ENCODE measurements at regions not wholly inside any gene's neighbourhood (a gene's known extent, or its start where the extent isn't known, plus 50 kb on each side); places are given as distances from the start of the nearest gene placed in this dataset.
"Not testable (repeated sequence)": the region's sequence is repeated elsewhere in the genome, so short reads cannot be mapped to it uniquely, and the experiment has no call there.

GRCh38 chr5:174895360-174895759, 171.0 kb downstream of the MSX2 start:
- peaks cover 3% of the 10 kb centered on the region; the same call in 1 of the 2 replicates for H3K4me1 ChIP-seq (ENCODE audit: insufficient read depth, low read length)
- H3K27ac ChIP-seq (ENCODE audit: low read length) = no peak overlapping the region
- no peak overlapping the region for H3K4me3 ChIP-seq (ENCODE audit: low read length)

DNA sequence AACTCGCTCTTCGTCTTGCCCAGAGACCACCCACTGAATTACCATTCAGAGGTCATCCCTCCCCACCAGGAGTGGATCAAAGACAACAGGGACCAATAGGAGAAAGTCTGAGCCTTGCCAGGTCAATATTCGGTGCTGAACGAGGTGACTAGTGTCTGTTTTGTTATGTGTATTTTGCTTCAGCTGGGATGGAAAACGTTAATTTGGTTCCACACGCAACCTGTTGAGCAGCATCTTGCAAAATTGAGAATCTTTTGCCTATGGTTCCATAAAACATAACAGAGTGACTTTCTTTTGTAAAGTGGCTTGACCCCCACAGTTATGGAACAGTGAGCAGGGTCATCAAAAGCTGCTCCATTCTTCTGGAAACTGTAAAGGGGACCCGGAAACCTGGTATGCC, 168.4 kb downstream of the MSX2 start:
- H3K27me3 ChIP-seq (ENCODE audit: insufficient read depth, low read length) = no peaks in the 10 kb centered on the region

More at GRCh38 chr5:174895360-174895759, 171.0 kb downstream of the MSX2 start:
- Histone ChIP-seq H3K9ac (ENCODE audit: low read depth, low read length) (no peak overlapping the region), H3K36me3 (ENCODE audit: insufficient read depth, low read depth, low read length) (no peaks in the 10 kb centered on the region), H3K27me3 (ENCODE audit: insufficient read depth, low read length) (no peaks in the 10 kb centered on the region), H3K9me3 (ENCODE audit: insufficient read depth, low read depth, low read length) (no peaks in the 10 kb centered on the region)

GRCh38 chr5:174880412-174881200, 156.2 kb downstream of the MSX2 start:
- not testable (repeated sequence) for H3K9me3 ChIP-seq (ENCODE audit: insufficient read depth, low read depth, low read length); H3K27ac ChIP-seq (ENCODE audit: low read length); H3K9ac ChIP-seq (ENCODE audit: low read depth, low read length); H3K36me3 ChIP-seq (ENCODE audit: insufficient read depth, low read depth, low read length); H3K4me3 ChIP-seq (ENCODE audit: low read length); H3K4me1 ChIP-seq (ENCODE audit: insufficient read depth, low read length); H3K27me3 ChIP-seq (ENCODE audit: insufficient read depth, low read length)

More for the DNA sequence above, 168.4 kb downstream of the MSX2 start:
- Histone ChIP-seq H3K4me1 (ENCODE audit: insufficient read depth, low read length) (peaks cover 3% of the 10 kb centered on the region; the same call in 1 of the 2 replicates), H3K9me3 (ENCODE audit: insufficient read depth, low read depth, low read length) (no peaks in the 10 kb centered on the region), H3K27ac (ENCODE audit: low read length) (no peak overlapping the region), H3K4me3 (ENCODE audit: low read length) (no peak overlapping the region), H3K36me3 (ENCODE audit: insufficient read depth, low read depth, low read length) (no peaks in the 10 kb centered on the region), H3K9ac (ENCODE audit: low read depth, low read length) (no peak overlapping the region)

- no peaks in the 10 kb centered on the region for H3K27me3 ChIP-seq (ENCODE audit: insufficient read depth, low read length)
- no peaks in the 10 kb centered on the region for H3K4me1 ChIP-seq (ENCODE audit: insufficient read depth, low read length)
- no peak overlapping the region for H3K4me3 ChIP-seq (ENCODE audit: low read length)
- no peaks in the 10 kb centered on the region for H3K9me3 ChIP-seq (ENCODE audit: insufficient read depth, low read depth, low read length)
- no peak overlapping the region for H3K9ac ChIP-seq (ENCODE audit: low read depth, low read length)
- no peak overlapping the region for H3K27ac ChIP-seq (ENCODE audit: low read length)
- H3K36me3 ChIP-seq (ENCODE audit: insufficient read depth, low read depth, low read length) = no peaks in the 10 kb centered on the region
These were observed 153.6 kb downstream of the MSX2 start for GRCh38 chr5:174877987-174878386.

GRCh38 chr5:174872271-174872670, 147.9 kb downstream of the MSX2 start:
- H3K4me1 ChIP-seq (ENCODE audit: insufficient read depth, low read length) = no peaks in the 10 kb centered on the region
- no peak overlapping the region for H3K9ac ChIP-seq (ENCODE audit: low read depth, low read length)
- no peaks in the 10 kb centered on the region for H3K9me3 ChIP-seq (ENCODE audit: insufficient read depth, low read depth, low read length)
- no peak overlapping the region for H3K27ac ChIP-seq (ENCODE audit: low read length)
- H3K27me3 ChIP-seq (ENCODE audit: insufficient read depth, low read length) = no peaks in the 10 kb centered on the region
- no peaks in the 10 kb centered on the region for H3K36me3 ChIP-seq (ENCODE audit: insufficient read depth, low read depth, low read length)
- H3K4me3 ChIP-seq (ENCODE audit: low read length) = no peak overlapping the region

DNA sequence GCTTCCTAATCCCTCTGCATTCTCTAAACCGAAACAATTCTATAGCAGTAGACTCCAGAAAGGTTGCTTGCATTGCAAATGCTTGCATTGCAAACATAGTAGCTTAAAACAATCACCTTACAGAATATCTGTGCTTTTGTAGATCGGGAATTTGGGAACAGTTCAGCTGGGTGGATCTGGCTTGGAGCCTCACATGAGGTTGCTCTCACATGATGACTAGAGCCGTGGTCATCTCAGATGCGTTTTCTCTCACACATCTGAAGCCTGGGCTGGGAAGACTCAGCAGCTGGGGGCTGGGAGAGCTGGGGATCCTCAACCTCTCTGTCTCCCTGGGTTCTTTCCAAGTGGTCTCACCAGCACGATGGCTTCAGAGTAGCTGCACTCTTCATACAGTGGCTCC, 127.8 kb downstream of the MSX2 start:
- Histone ChIP-seq H3K4me1 (ENCODE audit: insufficient read depth, low read length) (no peaks in the 10 kb centered on the region), H3K27me3 (ENCODE audit: insufficient read depth, low read length) (no peaks in the 10 kb centered on the region), H3K9ac (ENCODE audit: low read depth, low read length) (no peak overlapping the region), H3K36me3 (ENCODE audit: insufficient read depth, low read depth, low read length) (no peaks in the 10 kb centered on the region), H3K4me3 (ENCODE audit: low read length) (no peak overlapping the region), H3K9me3 (ENCODE audit: insufficient read depth, low read depth, low read length) (no peaks in the 10 kb centered on the region), H3K27ac (ENCODE audit: low read length) (no peak overlapping the region)

DNA sequence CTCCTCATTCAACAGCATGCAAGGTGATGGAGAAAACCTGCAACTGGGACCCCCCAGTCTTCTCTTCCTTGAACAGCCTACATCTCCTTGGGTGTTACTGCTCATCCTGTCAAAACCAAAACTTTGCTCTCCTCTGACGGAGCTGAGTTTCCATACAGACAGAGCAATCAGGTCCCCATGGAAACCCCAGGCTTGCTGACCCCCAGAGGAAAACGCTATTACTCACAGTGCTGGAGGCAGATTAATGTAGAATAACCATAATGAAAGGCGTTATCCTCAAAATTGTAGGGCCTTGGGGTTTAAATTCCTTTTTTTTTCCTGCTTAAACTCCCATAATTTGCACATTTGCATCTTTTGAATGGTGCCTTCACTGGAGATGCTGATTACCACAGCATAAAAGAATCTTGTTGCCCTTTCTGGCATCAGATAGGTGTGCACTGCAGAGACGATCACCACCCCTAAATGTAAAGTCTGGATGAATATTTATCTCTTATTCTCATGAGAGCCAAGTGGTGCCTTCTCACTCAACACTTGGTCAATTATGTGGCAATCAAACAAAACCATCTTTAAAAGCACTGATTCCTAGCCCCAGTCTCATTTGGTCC, 126.3 kb downstream of the MSX2 start:
- H3K9me3 ChIP-seq (ENCODE audit: insufficient read depth, low read depth, low read length) = no peaks in the 10 kb centered on the region

GRCh38 chr5:174849426-174849825, 125.0 kb downstream of the MSX2 start:
- Histone ChIP-seq H3K4me1 (ENCODE audit: insufficient read depth, low read length) (no peaks in the 10 kb centered on the region), H3K27me3 (ENCODE audit: insufficient read depth, low read length) (no peaks in the 10 kb centered on the region), H3K36me3 (ENCODE audit: insufficient read depth, low read depth, low read length) (no peaks in the 10 kb centered on the region), H3K4me3 (ENCODE audit: low read length) (no peak overlapping the region), H3K9ac (ENCODE audit: low read depth, low read length) (no peak overlapping the region), H3K9me3 (ENCODE audit: insufficient read depth, low read depth, low read length) (no peaks in the 10 kb centered on the region), H3K27ac (ENCODE audit: low read length) (no peak overlapping the region)

More for the DNA sequence above, 126.3 kb downstream of the MSX2 start:
- no peaks in the 10 kb centered on the region for H3K36me3 ChIP-seq (ENCODE audit: insufficient read depth, low read depth, low read length)
- no peak overlapping the region for H3K4me3 ChIP-seq (ENCODE audit: low read length)
- H3K27ac ChIP-seq (ENCODE audit: low read length) = no peak overlapping the region
- H3K27me3 ChIP-seq (ENCODE audit: insufficient read depth, low read length) = no peaks in the 10 kb centered on the region
- H3K4me1 ChIP-seq (ENCODE audit: insufficient read depth, low read length) = no peaks in the 10 kb centered on the region
- H3K9ac ChIP-seq (ENCODE audit: low read depth, low read length) = no peak overlapping the region

DNA sequence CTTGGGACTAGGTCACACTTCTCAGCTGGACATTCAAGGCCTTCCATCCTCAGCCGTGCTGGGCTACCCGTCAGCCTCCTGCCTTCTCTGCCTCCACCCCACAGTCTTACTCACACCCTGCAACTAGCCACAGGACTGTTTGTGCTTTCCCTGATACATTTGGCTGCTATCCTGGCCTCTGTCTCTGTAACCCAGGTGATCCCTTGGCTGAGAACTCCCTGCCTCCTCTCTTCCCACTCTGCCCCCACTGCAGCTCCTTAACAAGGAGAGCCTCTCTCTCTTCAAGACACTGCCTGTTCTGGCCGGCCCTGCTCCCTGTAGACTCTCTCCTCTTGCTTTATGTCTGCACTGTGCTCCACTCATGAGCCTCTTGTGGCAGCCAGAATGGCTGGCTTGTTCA, 120.6 kb downstream of the MSX2 start:
- no peaks in the 10 kb centered on the region; the same call in 1 of the 2 replicates for H3K9me3 ChIP-seq (ENCODE audit: insufficient read depth, low read depth, low read length)
- peaks cover 6% of the 10 kb centered on the region; the same call in 1 of the 2 replicates for H3K4me1 ChIP-seq (ENCODE audit: insufficient read depth, low read length)
- no peak overlapping the region for H3K4me3 ChIP-seq (ENCODE audit: low read length)
- H3K27me3 ChIP-seq (ENCODE audit: insufficient read depth, low read length) = no peaks in the 10 kb centered on the region
- no peaks in the 10 kb centered on the region for H3K36me3 ChIP-seq (ENCODE audit: insufficient read depth, low read depth, low read length)
- no peak overlapping the region for H3K9ac ChIP-seq (ENCODE audit: low read depth, low read length)
- H3K27ac ChIP-seq (ENCODE audit: low read length) = no peak overlapping the region

DNA sequence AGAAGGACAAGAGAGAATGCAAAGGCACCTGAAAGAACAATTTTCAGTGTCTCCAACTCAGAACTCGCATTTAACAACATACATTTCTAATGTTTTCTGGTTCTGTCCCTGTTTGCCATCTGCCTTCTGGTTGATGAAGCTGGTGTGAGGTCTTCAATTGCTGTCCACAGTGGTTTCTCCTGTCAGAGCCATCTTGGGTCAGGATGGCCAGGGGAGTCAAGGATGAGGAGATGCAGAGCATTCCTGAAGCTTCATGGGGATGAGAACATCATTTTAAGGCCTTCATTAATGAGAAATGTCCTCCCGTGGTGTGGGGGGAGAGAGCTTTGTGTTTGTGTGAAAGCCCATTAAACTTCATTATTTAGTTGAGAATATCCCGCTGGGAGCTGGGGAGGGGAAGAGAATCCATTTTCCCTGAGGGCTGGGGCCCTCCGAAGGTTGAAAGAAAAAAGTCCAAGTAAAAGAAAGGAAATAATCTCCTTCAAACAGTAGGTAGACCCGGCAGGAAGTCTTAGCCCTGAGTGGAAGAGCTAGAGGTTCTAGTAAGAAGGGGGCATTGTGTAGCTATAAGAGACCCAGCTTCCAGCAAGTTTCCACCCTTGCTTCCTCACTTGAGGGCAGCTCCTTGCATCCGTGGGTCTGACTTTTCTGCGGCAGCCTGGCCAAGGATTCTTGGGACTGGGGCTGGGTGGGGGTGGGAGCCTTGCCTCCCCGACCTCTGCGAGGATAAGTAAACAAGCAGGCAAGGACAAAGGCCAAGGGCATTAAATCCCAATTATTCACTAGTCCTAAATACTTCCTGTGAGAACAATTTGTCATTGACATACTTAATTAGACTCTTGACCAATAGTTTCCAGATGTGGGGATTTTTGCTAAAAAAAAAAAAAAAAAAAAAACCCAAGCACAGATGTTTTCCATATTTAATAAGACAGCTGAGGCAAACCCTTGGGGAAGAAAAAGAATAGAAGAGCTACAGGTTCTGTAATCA, 119.2 kb downstream of the MSX2 start:
- Histone ChIP-seq H3K36me3 (ENCODE audit: insufficient read depth, low read depth, low read length) (no peaks in the 10 kb centered on the region), H3K9ac (ENCODE audit: low read depth, low read length) (no peak overlapping the region), H3K27ac (ENCODE audit: low read length) (no peak overlapping the region), H3K9me3 (ENCODE audit: insufficient read depth, low read depth, low read length) (no peaks in the 10 kb centered on the region; the same call in 1 of the 2 replicates), H3K27me3 (ENCODE audit: insufficient read depth, low read length) (no peaks in the 10 kb centered on the region), H3K4me1 (ENCODE audit: insufficient read depth, low read length) (peaks cover 6% of the 10 kb centered on the region; the same call in 1 of the 2 replicates), H3K4me3 (ENCODE audit: low read length) (no peak overlapping the region)

- Histone ChIP-seq H3K36me3 (ENCODE audit: insufficient read depth, low read depth, low read length) (no peaks in the 10 kb centered on the region), H3K4me3 (ENCODE audit: low read length) (no peak overlapping the region), H3K4me1 (ENCODE audit: insufficient read depth, low read length) (peaks cover 6% of the 10 kb centered on the region; the same call in 1 of the 2 replicates), H3K9me3 (ENCODE audit: insufficient read depth, low read depth, low read length) (peaks cover 3% of the 10 kb centered on the region; the same call in 1 of the 2 replicates), H3K9ac (ENCODE audit: low read depth, low read length) (no peak overlapping the region), H3K27me3 (ENCODE audit: insufficient read depth, low read length) (no peaks in the 10 kb centered on the region), H3K27ac (ENCODE audit: low read length) (no peak overlapping the region)
These were observed 116.1 kb downstream of the MSX2 start for GRCh38 chr5:174840435-174840834.
